ENCODE measurements at regions not wholly inside any gene's neighbourhood (a gene's known extent, or its start where the extent isn't known, plus 50 kb on each side); places are given as distances from the start of the nearest gene placed in this dataset.

DNA sequence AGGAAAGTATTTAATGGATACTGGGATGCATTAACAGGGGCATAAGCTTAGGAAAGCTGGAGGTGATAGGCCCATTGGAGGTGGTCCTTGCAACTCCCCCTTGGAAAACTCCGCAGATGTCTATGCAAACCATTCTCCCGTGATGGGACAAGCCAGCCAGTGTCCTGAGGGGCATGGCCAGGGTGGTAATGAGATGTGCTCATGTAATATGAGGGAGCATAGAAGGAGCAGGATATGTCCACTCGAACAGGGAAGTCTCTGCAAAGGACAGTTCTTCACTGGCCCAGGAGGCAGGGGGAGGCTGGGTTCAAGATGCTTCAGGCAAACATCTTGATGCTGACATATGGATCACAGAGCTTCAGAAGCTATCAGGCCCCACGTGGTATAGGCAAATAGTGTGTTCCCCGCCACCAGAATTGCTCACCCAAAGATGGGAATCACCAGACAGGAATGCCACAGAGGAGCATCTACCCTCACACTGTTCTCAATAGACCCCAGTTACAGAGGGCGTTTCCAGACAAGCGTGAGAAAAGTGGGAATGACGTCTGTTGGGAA, 201.6 kb upstream of the CDH4 start:
- FAIRE-seq (no peak), ATAC-seq (no peak), DNase-seq (ENCODE audit: low read depth in 1 of 2, low spot score in 1 of 2) (no peak)
- TF ChIP-seq FOXS1 (CRISPR knock-in tag; IDR thresholded peaks at IDR 0.05): no peak
- TF ChIP-seq, protein P1, sequence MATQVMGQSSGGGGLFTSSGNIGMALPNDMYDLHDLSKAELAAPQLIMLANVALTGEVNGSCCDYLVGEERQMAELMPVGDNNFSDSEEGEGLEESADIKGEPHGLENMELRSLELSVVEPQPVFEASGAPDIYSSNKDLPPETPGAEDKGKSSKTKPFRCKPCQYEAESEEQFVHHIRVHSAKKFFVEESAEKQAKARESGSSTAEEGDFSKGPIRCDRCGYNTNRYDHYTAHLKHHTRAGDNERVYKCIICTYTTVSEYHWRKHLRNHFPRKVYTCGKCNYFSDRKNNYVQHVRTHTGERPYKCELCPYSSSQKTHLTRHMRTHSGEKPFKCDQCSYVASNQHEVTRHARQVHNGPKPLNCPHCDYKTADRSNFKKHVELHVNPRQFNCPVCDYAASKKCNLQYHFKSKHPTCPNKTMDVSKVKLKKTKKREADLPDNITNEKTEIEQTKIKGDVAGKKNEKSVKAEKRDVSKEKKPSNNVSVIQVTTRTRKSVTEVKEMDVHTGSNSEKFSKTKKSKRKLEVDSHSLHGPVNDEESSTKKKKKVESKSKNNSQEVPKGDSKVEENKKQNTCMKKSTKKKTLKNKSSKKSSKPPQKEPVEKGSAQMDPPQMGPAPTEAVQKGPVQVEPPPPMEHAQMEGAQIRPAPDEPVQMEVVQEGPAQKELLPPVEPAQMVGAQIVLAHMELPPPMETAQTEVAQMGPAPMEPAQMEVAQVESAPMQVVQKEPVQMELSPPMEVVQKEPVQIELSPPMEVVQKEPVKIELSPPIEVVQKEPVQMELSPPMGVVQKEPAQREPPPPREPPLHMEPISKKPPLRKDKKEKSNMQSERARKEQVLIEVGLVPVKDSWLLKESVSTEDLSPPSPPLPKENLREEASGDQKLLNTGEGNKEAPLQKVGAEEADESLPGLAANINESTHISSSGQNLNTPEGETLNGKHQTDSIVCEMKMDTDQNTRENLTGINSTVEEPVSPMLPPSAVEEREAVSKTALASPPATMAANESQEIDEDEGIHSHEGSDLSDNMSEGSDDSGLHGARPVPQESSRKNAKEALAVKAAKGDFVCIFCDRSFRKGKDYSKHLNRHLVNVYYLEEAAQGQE (IDR thresholded peaks at IDR 0.05): no peak
- TF ChIP-seq ZFP36 (IDR thresholded peaks at IDR 0.05; ENCODE audit: borderline replicate concordance, partially characterized antibody): no peak
- TF ChIP-seq GATA3 (IDR thresholded peaks at IDR 0.05; ENCODE audit: borderline replicate concordance): no peak
- no peak for TF ChIP-seq EHMT2 (IDR thresholded peaks at IDR 0.05; ENCODE audit: low read depth)
- no peak for TF ChIP-seq CTCF (IDR thresholded peaks at IDR 0.05)
- no peak for TF ChIP-seq JUNB (IDR thresholded peaks at IDR 0.05)
- no peaks in the 10 kb centered on the region for H3K9me3 ChIP-seq
- H3K4me3 ChIP-seq: no peak overlapping the region
- no peak overlapping the region for H3K4me2 ChIP-seq
- no peak overlapping the region for H3K27ac ChIP-seq
- 66% methylated on average over 8 of the region's 8 CpGs for WGBS (ENCODE audit: missing lambda C conversion rate)
- ChIA-PET POLR2A (no interaction called here), CTCF (interaction anchor here (2.7 kb wide), 1 partner anchor 8 kb away, joined by 6 read pairs; no protein-coding TSS in a partner anchor)
- H3K4me1 ChIP-seq: no peaks in the 10 kb centered on the region

GRCh38 chr20:61052195-61052750, 199.8 kb upstream of the CDH4 start:
- ChIA-PET CTCF (interaction anchor here (0.5 to 1.7 kb wide), 3 partner anchors 9 to 110 kb away, joined by 3 to 4 read pairs (median 4); no protein-coding TSS in a partner anchor), POLR2A (no interaction called here)
- no peak for ATAC-seq
- Histone ChIP-seq H3K9me3 (no peaks in the 10 kb centered on the region), H3K27ac (no peak overlapping the region), H3K4me2 (no peak overlapping the region), H3K4me1 (no peaks in the 10 kb centered on the region), H3K4me3 (no peak overlapping the region)
- WGBS (ENCODE audit: missing lambda C conversion rate): 78% methylated on average over 14 of the region's 16 CpGs
- TF ChIP-seq CHD2 (IDR thresholded peaks at IDR 0.05; ENCODE audit: low read length, partially characterized antibody) (no peak), PHF8 (IDR thresholded peaks at IDR 0.05; ENCODE audit: borderline replicate concordance, low read depth) (no peak), EHF (CRISPR knock-in tag; IDR thresholded peaks at IDR 0.05) (no peak), HOXB13 (CRISPR knock-in tag; IDR thresholded peaks at IDR 0.05; ENCODE audit: low read depth) (no peak), MAZ (IDR thresholded peaks at IDR 0.05; ENCODE audit: borderline replicate concordance, low read depth, low read length) (no peak), CEBPB (IDR thresholded peaks at IDR 0.05) (no peak), JUN (IDR thresholded peaks at IDR 0.05) (no peak), POLR2A (IDR thresholded peaks at IDR 0.05; ENCODE audit: low read length) (no peak), HOXA7 (CRISPR knock-in tag; IDR thresholded peaks at IDR 0.05) (no peak)
- TF ChIP-seq, protein P2, sequence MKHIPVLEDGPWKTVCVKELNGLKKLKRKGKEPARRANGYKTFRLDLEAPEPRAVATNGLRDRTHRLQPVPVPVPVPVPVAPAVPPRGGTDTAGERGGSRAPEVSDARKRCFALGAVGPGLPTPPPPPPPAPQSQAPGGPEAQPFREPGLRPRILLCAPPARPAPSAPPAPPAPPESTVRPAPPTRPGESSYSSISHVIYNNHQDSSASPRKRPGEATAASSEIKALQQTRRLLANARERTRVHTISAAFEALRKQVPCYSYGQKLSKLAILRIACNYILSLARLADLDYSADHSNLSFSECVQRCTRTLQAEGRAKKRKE (CRISPR knock-in tag; IDR thresholded peaks at IDR 0.05; ENCODE audit: low read depth): no peak
- TF ChIP-seq, protein P3, sequence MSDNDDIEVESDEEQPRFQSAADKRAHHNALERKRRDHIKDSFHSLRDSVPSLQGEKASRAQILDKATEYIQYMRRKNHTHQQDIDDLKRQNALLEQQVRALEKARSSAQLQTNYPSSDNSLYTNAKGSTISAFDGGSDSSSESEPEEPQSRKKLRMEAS (IDR thresholded peaks at IDR 0.05): no peak
- DNase-seq (ENCODE audit: low read depth in 1 of 2, low spot score in 1 of 2): no peak
- FAIRE-seq: no peak
